ENCODE measurements at regions not wholly inside any gene's neighbourhood (a gene's known extent, or its start where the extent isn't known, plus 50 kb on each side); places are given as distances from the start of the nearest gene placed in this dataset.

GRCh38 chr14:101472518-101472849 is 88.8 kb upstream of the DIO3 start:
- no peak overlapping the region for H3K27ac ChIP-seq
- intact Hi-C loops (cut with DNase I) = no loop called here
- H3K4me3 ChIP-seq = no peak overlapping the region
- H3K36me3 ChIP-seq = no peaks in the 10 kb centered on the region
- no peaks in the 10 kb centered on the region for H3K4me1 ChIP-seq
- H3K9me3 ChIP-seq = no peaks in the 10 kb centered on the region
- H3K27me3 ChIP-seq = peaks cover 0 to 37% (median 22%) of the 10 kb centered on the region in 7 donors
- ATAC-seq = no peak
- 76 to 82% methylated on average over 6 of the region's 6 CpGs for WGBS, 2 donors
- no peak for TF ChIP-seq CTCF (IDR thresholded peaks at IDR 0.05)
- DNase-seq = no peak

GRCh38 chr14:101473045-101473729 is 88.1 kb upstream of the DIO3 start:
- Histone ChIP-seq H3K9me3 (no peaks in the 10 kb centered on the region), H3K4me1 (no peaks in the 10 kb centered on the region), H3K4me3 (no peak overlapping the region), H3K27ac (no peak overlapping the region), H3K27me3 (peaks cover 0 to 42% (median 22%) of the 10 kb centered on the region in 7 donors), H3K36me3 (no peaks in the 10 kb centered on the region)
- intact Hi-C loops (cut with DNase I) = no loop called here
- WGBS, 2 donors = 83 to 85% methylated on average over 12 of the region's 12 CpGs
- TF ChIP-seq CTCF (IDR thresholded peaks at IDR 0.05) = no peak
- ATAC-seq (no peak), DNase-seq (no peak)

GRCh38 chr14:101473795-101474562 is 87.3 kb upstream of the DIO3 start:
- H3K27me3 ChIP-seq = peaks cover 0 to 46% (median 22%) of the 10 kb centered on the region in 7 donors
- no peaks in the 10 kb centered on the region for H3K36me3 ChIP-seq
- H3K27ac ChIP-seq = no peak overlapping the region
- no peak for TF ChIP-seq CTCF (IDR thresholded peaks at IDR 0.05)
- no peak for DNase-seq
- WGBS, 2 donors = 86 to 88% methylated on average over 23 of the region's 23 CpGs
- H3K4me3 ChIP-seq = no peak overlapping the region
- ATAC-seq = no peak
- H3K9me3 ChIP-seq = no peaks in the 10 kb centered on the region
- intact Hi-C loops (cut with DNase I) = no loop called here
- no peaks in the 10 kb centered on the region for H3K4me1 ChIP-seq

- no peaks in the 10 kb centered on the region for H3K4me1 ChIP-seq
- intact Hi-C loops (cut with DNase I) = no loop called here
- peak overlapping the region in 1 of 10 donors; percentile 31 for H3K27ac ChIP-seq
- WGBS, 2 donors = 76 to 80% methylated on average over 19 of the region's 19 CpGs
- peaks cover 0 to 43% (median 22%) of the 10 kb centered on the region in 7 donors for H3K27me3 ChIP-seq
- no peak overlapping the region for H3K4me3 ChIP-seq
- TF ChIP-seq CTCF (IDR thresholded peaks at IDR 0.05) = no peak
- H3K9me3 ChIP-seq = no peaks in the 10 kb centered on the region
- DNase-seq = no peak
- ATAC-seq = no peak
- H3K36me3 ChIP-seq = no peaks in the 10 kb centered on the region
Measured at GRCh38 chr14:101474563-101475455, 86.5 kb upstream of the DIO3 start.
